ENCODE measurements at regions not wholly inside any gene's neighbourhood (a gene's known extent, or its start where the extent isn't known, plus 50 kb on each side); places are given as distances from the start of the nearest gene placed in this dataset.

GRCh38 chr6:119676230-119676629, 326.7 kb upstream of the MAN1A1 start (continued):
- TF ChIP-seq ZHX1 (conservative IDR thresholded peaks at IDR 0.05; ENCODE audit: low read length) (no peak), RBM14 (IDR thresholded peaks at IDR 0.05; ENCODE audit: borderline replicate concordance, insufficient read depth, low read depth, low read length) (no peak), ZFP91 (CRISPR knock-in tag; IDR thresholded peaks at IDR 0.05) (no peak), YBX1 (IDR thresholded peaks at IDR 0.05) (no peak), ZNF512 (tag; IDR thresholded peaks at IDR 0.05) (no peak)

- ATAC-seq (no peak), FAIRE-seq (no peak), DNase-seq (ENCODE audit: extremely low read depth in 1 of 4, low spot score in 3 of 4) (no peak)
- BruUV-seq (replicated peaks), result no TSS peak
- Histone ChIP-seq H3K36me3 (ENCODE audit: control insufficient read depth, insufficient read depth, low read length) (no peaks in the 10 kb centered on the region), H3K79me2 (ENCODE audit: control insufficient read depth, insufficient read depth, low read length) (no peaks in the 10 kb centered on the region), H3K27ac (ENCODE audit: extremely low read depth, low read depth, low read length) (no peak overlapping the region), H3K9me1 (ENCODE audit: control insufficient read depth, insufficient read depth, low read length) (no peaks in the 10 kb centered on the region), H3K4me3 (no peak overlapping the region), H3K9ac (ENCODE audit: insufficient read depth in 1 of 2, low read depth in 2 of 2, low read length in 2 of 2) (no peak overlapping the region), H3K4me1 (replicated peaks in 1 of 2; ENCODE audit: control insufficient read depth in 2 of 2, insufficient read depth in 2 of 2, low read length in 2 of 2) (no peaks in the 10 kb centered on the region), H4K20me1 (replicated peaks; ENCODE audit: control insufficient read depth, insufficient read depth, low read length) (no peaks in the 10 kb centered on the region), H3K4me2 (ENCODE audit: insufficient read depth, low read length) (no peak overlapping the region), H2AFZ (ENCODE audit: low read depth, low read length) (no peak overlapping the region), H3K27me3 (ENCODE audit: control insufficient read depth in 2 of 2, insufficient read depth in 2 of 2, low read length in 2 of 2) (no peaks in the 10 kb centered on the region), H3K9me3 (replicated peaks; ENCODE audit: control insufficient read depth, insufficient read depth, low read depth, low read length) (no peaks in the 10 kb centered on the region)
- in situ Hi-C loops (cut with MboI) (no loop called here), intact Hi-C loops (cut with micrococcal nuclease) (no loop called here)
- POLR2A ChIA-PET, result no interaction called here
- CTCF ChIA-PET (ENCODE audit: low intra/inter-chr PET ratio), result no interaction called here
- TF ChIP-seq NFE2L1 (tag; IDR thresholded peaks at IDR 0.05; ENCODE audit: borderline replicate concordance, low read depth), result no peak
- no peak for TF ChIP-seq CHD4 (IDR thresholded peaks at IDR 0.05; ENCODE audit: insufficient read depth, insufficient replicate concordance, low read depth, low read length, poor library complexity, severe bottlenecking)
- no peak for TF ChIP-seq L3MBTL2 (IDR thresholded peaks at IDR 0.05)
- no peak for TF ChIP-seq HMG20A (CRISPR knock-in tag; conservative IDR thresholded peaks at IDR 0.05)
- no peak for TF ChIP-seq SMARCA5 (IDR thresholded peaks at IDR 0.05)
- no peak for TF ChIP-seq MED1 (CRISPR knock-in tag; IDR thresholded peaks at IDR 0.05; ENCODE audit: borderline replicate concordance)
- no peak for TF ChIP-seq ZNF511 (CRISPR knock-in tag; IDR thresholded peaks at IDR 0.05)
- no peak for TF ChIP-seq ZNF239 (CRISPR knock-in tag; IDR thresholded peaks at IDR 0.05)
- no peak for TF ChIP-seq FOSL1 (tag; conservative IDR thresholded peaks at IDR 0.05)
- TF ChIP-seq ZSCAN29 (IDR thresholded peaks at IDR 0.05), result no peak
- no peak for TF ChIP-seq ZNF347 (CRISPR knock-in tag; IDR thresholded peaks at IDR 0.05; ENCODE audit: low read depth)
- no peak for TF ChIP-seq THRAP3 (IDR thresholded peaks at IDR 0.05; ENCODE audit: borderline replicate concordance)
- TF ChIP-seq SREBF2 (CRISPR knock-in tag; IDR thresholded peaks at IDR 0.05), result no peak
Measured at GRCh38 chr6:119673741-119674140, 324.2 kb upstream of the MAN1A1 start.
